ENCODE measurements at regions not wholly inside any gene's neighbourhood (a gene's known extent, or its start where the extent isn't known, plus 50 kb on each side); places are given as distances from the start of the nearest gene placed in this dataset.

- TF ChIP-seq ZNF121 (tag by site-specific recombination; IDR thresholded peaks at IDR 0.05) (no peak), ZNF747 (tag by site-specific recombination; IDR thresholded peaks at IDR 0.05) (no peak), KLF9 (tag by site-specific recombination; IDR thresholded peaks at IDR 0.05; ENCODE audit: low read depth) (no peak), HOXD13 (CRISPR knock-in tag; IDR thresholded peaks at IDR 0.05; ENCODE audit: borderline replicate concordance) (no peak), ZNF518A (tag by site-specific recombination; conservative IDR thresholded peaks at IDR 0.05; ENCODE audit: low read depth) (no peak), ZNF660 (tag by site-specific recombination; IDR thresholded peaks at IDR 0.05) (no peak), ZNF274 (IDR thresholded peaks at IDR 0.05; ENCODE audit: low read length) (no peak), ZNF274 (tag by site-specific recombination; IDR thresholded peaks at IDR 0.05; ENCODE audit: borderline replicate concordance) (no peak), PRDM6 (tag by site-specific recombination; IDR thresholded peaks at IDR 0.05) (no peak), ZBTB10 (tag by site-specific recombination; IDR thresholded peaks at IDR 0.05) (no peak), ZNF362 (tag by site-specific recombination; IDR thresholded peaks at IDR 0.05) (no peak), ZNF792 (tag by site-specific recombination; IDR thresholded peaks at IDR 0.05) (no peak), ZBTB7A (tag by site-specific recombination; IDR thresholded peaks at IDR 0.05; ENCODE audit: low read depth) (no peak), ZNF561 (tag by site-specific recombination; IDR thresholded peaks at IDR 0.05; ENCODE audit: borderline replicate concordance) (no peak)
Measured at GRCh38 chr4:55747793-55748192, 71.8 kb upstream of the EXOC1L start.
